A673 (cell line): ENCODE measurements at regions not wholly inside any gene's neighbourhood (a gene's known extent, or its start where the extent isn't known, plus 50 kb on each side); places are given as distances from the start of the nearest gene placed in this dataset.

Experiments
- BruUV-seq: library from RNA; stranded (reverse); fragments of 400-500 nt; replicated peaks from 2 replicates; lab custom pipeline; 2021; lab: Mats Ljungman, UMichigan
- CTCF ChIA-PET: fragments of 300-600 bp; sonication (Branson Sonifier 250); formaldehyde crosslinking; loops from one replicate; lab custom pipeline; 2022; ENCODE audit warnings: antibody characterized with exemption; lab: Charles Lee
- POLR2A ChIA-PET: fragments of 300-600 bp; sonication (Branson Sonifier 250); formaldehyde crosslinking; loops from one replicate; lab custom pipeline; 2022; ENCODE audit warnings: antibody characterized with exemption; ENCODE audit not compliant: low non-redundant PET; lab: Charles Lee
- DNase-seq: peaks from one replicate; pipeline ENCODE4 v3.0.0-alpha.2; 2015; ENCODE audit warnings: low spot score
- H3K27ac ChIP-seq: fragments of 200-600 bp; sonication (generic); 2 replicates; pipeline ENCODE4 v1.5.1; 2016; ENCODE audit warnings: mixed run types, low read depth, mild to moderate bottlenecking, mixed read lengths, antibody characterized with exemption, low read length; ENCODE audit not compliant: poor library complexity, severe bottlenecking
- H3K27me3 ChIP-seq: fragments of 200-600 bp; sonication (generic); replicated peaks from 2 replicates; pipeline ENCODE4 v1.6.1; 2017; ENCODE audit warnings: mixed run types, low read depth, mild to moderate bottlenecking, mixed read lengths, antibody characterized with exemption, low read length; ENCODE audit not compliant: insufficient read depth, poor library complexity
- H3K36me3 ChIP-seq: fragments of 200-600 bp; sonication (generic); 2 replicates; pipeline ENCODE4 v1.6.1; 2016; ENCODE audit warnings: mixed run types, mild to moderate bottlenecking, mixed read lengths, antibody characterized with exemption, low read length; ENCODE audit not compliant: insufficient read depth, poor library complexity, severe bottlenecking
- H3K4me1 ChIP-seq: fragments of 200-600 bp; sonication (generic); 2 replicates; pipeline ENCODE4 v1.6.1; 2017; ENCODE audit warnings: mixed run types, mild to moderate bottlenecking, mixed read lengths, antibody characterized with exemption, low read length; ENCODE audit not compliant: insufficient read depth, poor library complexity, severe bottlenecking
- H3K4me3 ChIP-seq: fragments of 200-600 bp; sonication (generic); 2 replicates; pipeline ENCODE4 v1.5.1; 2016; ENCODE audit warnings: low read depth, mixed run types, mild to moderate bottlenecking, mixed read lengths, low read length; ENCODE audit not compliant: poor library complexity, severe bottlenecking
- H3K9me3 ChIP-seq: fragments of 200-600 bp; sonication (generic); 2 replicates; pipeline ENCODE4 v1.6.1; 2016; ENCODE audit warnings: mixed run types, low read depth, mild to moderate bottlenecking, mixed read lengths, antibody characterized with exemption, low read length; ENCODE audit not compliant: poor library complexity, severe bottlenecking
- EZH2 ChIP-seq: fragments of 200-600 bp; sonication (generic); IDR thresholded peaks from 2 replicates; pipeline ENCODE4 v1.6.1; 2017; ENCODE audit warnings: borderline replicate concordance, low read depth, mild to moderate bottlenecking, mixed read lengths, antibody characterized with exemption, low read length; ENCODE audit not compliant: poor library complexity, severe bottlenecking
- intact Hi-C: fragments of 100-400 bp; cut with micrococcal nuclease; formaldehyde crosslinking; loops from one replicate; pipeline ENCODE4 v1.10.0; 2022; ENCODE audit not compliant: unreplicated experiment
- TF ChIP-seq, protein P1 (sequence below): fragments of 300-800, 200-600 bp; sonication (generic); conservative IDR thresholded peaks from 2 replicates; pipeline ENCODE4 v1.5.1; 2017; ENCODE audit warnings: low read depth, mild to moderate bottlenecking, antibody characterized with exemption, low read length, moderate library complexity, mixed read lengths

- ChIA-PET POLR2A (no interaction called here), CTCF (interaction anchor here (0.7 kb wide), 1 partner anchor 25 kb away, joined by 4 read pairs; no protein-coding TSS in a partner anchor)
Observed at GRCh38 chr2:215651412-215651811, 215.5 kb upstream of the FN1 start.

DNA sequence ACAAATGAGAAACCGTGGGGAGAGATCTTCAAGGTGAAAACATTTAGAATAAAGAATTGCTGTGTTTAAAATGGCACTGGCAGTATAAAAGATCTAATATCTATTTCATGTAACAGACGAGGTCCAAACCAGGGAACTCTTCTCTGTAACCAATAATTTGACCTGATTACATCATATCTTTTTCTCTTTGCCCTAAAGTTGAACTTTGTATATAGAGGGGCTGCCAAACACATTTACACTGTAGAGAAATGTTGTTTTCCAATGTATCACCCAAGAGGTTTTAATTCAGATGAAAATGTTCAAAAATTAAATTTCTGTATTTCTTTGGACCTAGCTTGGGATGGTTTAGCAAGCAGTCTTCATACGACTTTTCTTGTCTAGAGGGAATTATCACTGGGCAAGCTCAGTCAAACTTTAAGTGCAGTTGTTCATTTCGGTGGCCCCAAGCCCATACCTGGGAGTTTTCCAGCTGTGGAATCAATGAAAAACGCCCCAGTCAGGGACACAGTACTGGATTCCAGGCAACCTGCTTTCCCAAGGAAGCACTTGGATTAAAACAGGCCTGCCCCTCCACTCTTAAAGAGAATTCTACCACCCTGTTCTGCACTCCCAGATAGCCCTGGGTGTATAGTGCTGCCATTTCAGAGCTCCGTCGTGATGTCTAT is 208.5 kb upstream of the FN1 start:
- DNase-seq: no peak
- CTCF ChIA-PET: no interaction called here
- intact Hi-C loops: no loop called here
- POLR2A ChIA-PET: no interaction called here
- no peak overlapping the region for H3K4me3 ChIP-seq
- no peaks in the 10 kb centered on the region for H3K9me3 ChIP-seq
- H3K27me3 ChIP-seq: no peaks in the 10 kb centered on the region
- no peaks in the 10 kb centered on the region for H3K4me1 ChIP-seq
- no peaks in the 10 kb centered on the region for H3K36me3 ChIP-seq
- no peak overlapping the region for H3K27ac ChIP-seq
- no TSS peak for BruUV-seq
- TF ChIP-seq, protein P1, sequence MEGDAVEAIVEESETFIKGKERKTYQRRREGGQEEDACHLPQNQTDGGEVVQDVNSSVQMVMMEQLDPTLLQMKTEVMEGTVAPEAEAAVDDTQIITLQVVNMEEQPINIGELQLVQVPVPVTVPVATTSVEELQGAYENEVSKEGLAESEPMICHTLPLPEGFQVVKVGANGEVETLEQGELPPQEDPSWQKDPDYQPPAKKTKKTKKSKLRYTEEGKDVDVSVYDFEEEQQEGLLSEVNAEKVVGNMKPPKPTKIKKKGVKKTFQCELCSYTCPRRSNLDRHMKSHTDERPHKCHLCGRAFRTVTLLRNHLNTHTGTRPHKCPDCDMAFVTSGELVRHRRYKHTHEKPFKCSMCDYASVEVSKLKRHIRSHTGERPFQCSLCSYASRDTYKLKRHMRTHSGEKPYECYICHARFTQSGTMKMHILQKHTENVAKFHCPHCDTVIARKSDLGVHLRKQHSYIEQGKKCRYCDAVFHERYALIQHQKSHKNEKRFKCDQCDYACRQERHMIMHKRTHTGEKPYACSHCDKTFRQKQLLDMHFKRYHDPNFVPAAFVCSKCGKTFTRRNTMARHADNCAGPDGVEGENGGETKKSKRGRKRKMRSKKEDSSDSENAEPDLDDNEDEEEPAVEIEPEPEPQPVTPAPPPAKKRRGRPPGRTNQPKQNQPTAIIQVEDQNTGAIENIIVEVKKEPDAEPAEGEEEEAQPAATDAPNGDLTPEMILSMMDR: no peak
- no peak for TF ChIP-seq EZH2

More at GRCh38 chr2:215651412-215651811, 215.5 kb upstream of the FN1 start:
- Histone ChIP-seq H3K36me3 (no peaks in the 10 kb centered on the region), H3K27me3 (no peaks in the 10 kb centered on the region), H3K4me3 (no peak overlapping the region), H3K9me3 (no peaks in the 10 kb centered on the region), H3K27ac (no peak overlapping the region), H3K4me1 (peaks cover 8% of the 10 kb centered on the region)
- no peak for DNase-seq
- TF ChIP-seq, protein P1: no peak
- TF ChIP-seq EZH2: no peak
- intact Hi-C loops: no loop called here
- BruUV-seq: no TSS peak

DNA sequence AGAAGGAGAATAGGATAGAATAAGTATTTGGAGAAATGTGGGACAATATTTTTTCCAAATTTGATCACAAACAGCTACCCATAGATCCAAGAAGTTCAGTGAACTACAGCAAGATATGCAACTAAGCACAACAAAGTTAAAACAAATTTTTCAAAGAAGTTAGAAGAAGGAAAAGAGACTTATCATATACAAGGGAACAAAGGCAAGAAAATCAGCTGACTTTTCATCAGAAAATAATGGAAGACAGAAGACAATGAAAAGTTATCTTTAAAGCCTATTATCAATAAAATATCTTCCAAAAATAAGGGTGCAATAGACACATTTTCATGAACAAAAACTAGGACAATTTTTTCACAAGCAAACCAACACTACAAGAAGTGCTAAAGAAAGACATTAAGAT is 202.8 kb upstream of the FN1 start:
- H3K4me3 ChIP-seq: no peak overlapping the region
- DNase-seq: no peak
- H3K4me1 ChIP-seq: no peaks in the 10 kb centered on the region
- no peaks in the 10 kb centered on the region for H3K27me3 ChIP-seq
- intact Hi-C loops: no loop called here
- ChIA-PET POLR2A (no interaction called here), CTCF (no interaction called here)
- no peak overlapping the region for H3K27ac ChIP-seq
- TF ChIP-seq EZH2: no peak
- TF ChIP-seq, protein P1: no peak
- no peaks in the 10 kb centered on the region for H3K36me3 ChIP-seq
- H3K9me3 ChIP-seq: peaks cover 13% of the 10 kb centered on the region
- no TSS peak for BruUV-seq
